HEK293 (cell line): ENCODE measurements at regions not wholly inside any gene's neighbourhood (a gene's known extent, or its start where the extent isn't known, plus 50 kb on each side); places are given as distances from the start of the nearest gene placed in this dataset.

Experiments used
- CTCF ChIA-PET: fragments of 350-600 bp; formaldehyde crosslinking; extraction: SDS; loops from one replicate; lab custom pipeline; 2021; ENCODE audit warnings: antibody characterized with exemption; lab: Yijun Ruan, JAX
- POLR2A ChIA-PET: fragments of 300-600 bp; formaldehyde crosslinking; extraction: SDS; loops from one replicate; lab custom pipeline; 2020; ENCODE audit warnings: antibody characterized with exemption, inconsistent platforms; lab: Yijun Ruan, JAX
- H3K27ac ChIP-seq: fragments of 200-500 bp; sonication (Bioruptor generic); 2 replicates; pipeline ENCODE4 v1.5.1; 2014; ENCODE audit warnings: low read depth, low read length, control low read depth, inconsistent platforms; ENCODE audit errors: extremely low read depth
- H3K36me3 ChIP-seq, 2 experiments: fragments of 200-500 bp in 1 of 2; sonication (Bioruptor generic) in 1 of 2; 1 replicate in 1 of 2; 2 replicates in 1 of 2; pipeline ENCODE4 v1.5.1; 2014 to 2017; ENCODE audit warnings: inconsistent platforms in 2 of 2, low read length in 2 of 2; ENCODE audit not compliant: control insufficient read depth in 2 of 2, insufficient read depth in 1 of 2
- H3K4me1 ChIP-seq: fragments of 200-500 bp; sonication (Bioruptor generic); 2 replicates; pipeline ENCODE4 v1.5.1; 2014; ENCODE audit warnings: mild to moderate bottlenecking, low read length, inconsistent platforms; ENCODE audit not compliant: control insufficient read depth, insufficient read depth
- H3K4me3 ChIP-seq: 2 replicates; pipeline ENCODE4 v1.5.1; 2011; ENCODE audit warnings: low read depth, mild to moderate bottlenecking, control low read depth, low read length, moderate library complexity
- H3K9me3 ChIP-seq: fragments of 200-500 bp; sonication (Bioruptor generic); 2 replicates; pipeline ENCODE4 v1.5.1; 2014; ENCODE audit warnings: low read depth, low read length, inconsistent platforms; ENCODE audit not compliant: control insufficient read depth, insufficient read depth
- EGR2 ChIP-seq: fragments of 450-650 bp; formaldehyde crosslinking; IDR thresholded peaks from 2 replicates; pipeline ENCODE4 v1.5.1; 2016; ENCODE audit warnings: low read depth, missing biosample characterization, missing genetic modification characterization
- KLF10 ChIP-seq: fragments of 450-650 bp; IDR thresholded peaks from 2 replicates; pipeline ENCODE4 v1.5.1; 2018; ENCODE audit warnings: missing biosample characterization, mild to moderate bottlenecking, missing genetic modification characterization
- KLF9 ChIP-seq: fragments of 450-650 bp; formaldehyde crosslinking; IDR thresholded peaks from 2 replicates; pipeline ENCODE4 v1.5.1; 2016; ENCODE audit warnings: missing biosample characterization, missing genetic modification characterization, low read depth
- MEIS1 ChIP-seq: sonication (generic); formaldehyde crosslinking; IDR thresholded peaks from 2 replicates; pipeline ENCODE4 v1.8.1; 2022; ENCODE audit warnings: missing genetic modification reagents, mild to moderate bottlenecking, borderline replicate concordance
- PRDM1 ChIP-seq: fragments of 450-650 bp; formaldehyde crosslinking; IDR thresholded peaks from 2 replicates; pipeline ENCODE4; 2016; ENCODE audit warnings: missing biosample characterization, missing genetic modification characterization
- YY1 ChIP-seq: fragments of 450-650 bp; formaldehyde crosslinking; IDR thresholded peaks from 2 replicates; pipeline ENCODE4 v1.5.1; 2018; ENCODE audit warnings: missing biosample characterization, missing genetic modification characterization
- ZBTB1 ChIP-seq: fragments of 450-650 bp; formaldehyde crosslinking; IDR thresholded peaks from 2 replicates; pipeline ENCODE4 v1.5.1; 2016; ENCODE audit warnings: missing biosample characterization, missing genetic modification characterization
- ZBTB17 ChIP-seq: fragments of 450-650 bp; formaldehyde crosslinking; IDR thresholded peaks from 2 replicates; pipeline ENCODE4 v1.5.1; 2016; ENCODE audit warnings: missing biosample characterization, missing genetic modification characterization
- ZBTB20 ChIP-seq: fragments of 450-650 bp; formaldehyde crosslinking; IDR thresholded peaks from 2 replicates; pipeline ENCODE4 v1.5.1; 2016; ENCODE audit warnings: missing biosample characterization, missing genetic modification characterization
- ZEB2 ChIP-seq: fragments of 450-650 bp; formaldehyde crosslinking; IDR thresholded peaks from 2 replicates; pipeline ENCODE4 v1.5.1; 2016; ENCODE audit warnings: missing biosample characterization, missing genetic modification characterization
- ZFHX2 ChIP-seq: fragments of 450-650 bp; formaldehyde crosslinking; conservative IDR thresholded peaks from 2 replicates; pipeline ENCODE4 v1.5.1; 2016; ENCODE audit warnings: missing biosample characterization, missing genetic modification characterization
- ZNF335 ChIP-seq: fragments of 450-650 bp; formaldehyde crosslinking; conservative IDR thresholded peaks from 2 replicates; pipeline ENCODE4 v1.5.1; 2016; ENCODE audit warnings: missing biosample characterization, missing genetic modification characterization
- ZNF529 ChIP-seq: fragments of 450-650 bp; formaldehyde crosslinking; IDR thresholded peaks from 2 replicates; pipeline ENCODE4 v1.5.1; 2017; ENCODE audit warnings: missing genetic modification characterization, missing biosample characterization; ENCODE audit not compliant: insufficient replicate concordance
- ZNF658 ChIP-seq: fragments of 450-650 bp; formaldehyde crosslinking; IDR thresholded peaks from 2 replicates; pipeline ENCODE4; 2016; ENCODE audit warnings: missing biosample characterization, missing genetic modification characterization
- ZNF791 ChIP-seq: fragments of 450-650 bp; formaldehyde crosslinking; IDR thresholded peaks from 2 replicates; pipeline ENCODE4 v1.5.1; 2016; ENCODE audit warnings: missing biosample characterization, missing genetic modification characterization
- TF ChIP-seq, protein P1 (sequence below): fragments of 450-650 bp; formaldehyde crosslinking; conservative IDR thresholded peaks from 2 replicates; pipeline ENCODE4 v1.5.1; 2016; ENCODE audit warnings: low read depth, missing biosample characterization, missing genetic modification characterization
- TF ChIP-seq, protein P2 (sequence below): fragments of 450-650 bp; formaldehyde crosslinking; IDR thresholded peaks from 2 replicates; pipeline ENCODE4 v1.5.1; 2016; ENCODE audit warnings: missing biosample characterization, missing genetic modification characterization
- TF ChIP-seq, protein P3 (sequence below): fragments of 450-650 bp; formaldehyde crosslinking; IDR thresholded peaks from 2 replicates; pipeline ENCODE4 v1.5.1; 2017; ENCODE audit warnings: missing biosample characterization, missing genetic modification characterization
- TF ChIP-seq, protein P4 (sequence below): fragments of 450-650 bp; IDR thresholded peaks from 2 replicates; pipeline ENCODE4 v1.5.1; 2018; ENCODE audit warnings: missing biosample characterization, missing genetic modification characterization

DNA sequence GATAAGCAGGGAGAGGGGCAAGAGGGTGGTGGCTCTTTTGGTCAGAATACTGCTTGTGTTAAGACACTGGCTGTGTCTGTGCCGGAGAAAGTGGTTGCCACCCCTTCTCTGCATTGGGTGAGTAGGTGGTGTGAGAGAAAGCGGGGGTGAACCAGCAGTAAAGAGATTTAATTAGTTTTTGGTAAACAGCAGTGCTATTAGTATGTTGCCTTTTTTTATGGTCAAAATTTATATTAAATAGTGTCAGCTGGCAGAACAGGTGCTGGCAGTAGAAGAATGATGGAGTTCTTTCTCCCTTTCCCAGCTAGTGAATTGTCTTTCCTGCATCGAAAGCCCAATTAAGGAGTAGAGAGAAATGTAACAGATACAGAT, 181.6 kb downstream of the LARP7 start:
- CTCF ChIA-PET = no interaction called here
- Histone ChIP-seq H3K36me3 (no peaks in the 10 kb centered on the region), H3K27ac (no peak overlapping the region; the same call in 1 of the 2 replicates), H3K4me3 (peak overlapping the region; percentile 45), H3K9me3 (no peaks in the 10 kb centered on the region), H3K4me1 (peaks cover 6% of the 10 kb centered on the region; the same call in 1 of the 2 replicates)
- POLR2A ChIA-PET = no interaction called here
- peak; percentile 39; the same call in 1 of the 2 replicates for TF ChIP-seq EGR2 (tag by site-specific recombination)
- TF ChIP-seq KLF10 (tag by site-specific recombination) = no peak
- no peak for TF ChIP-seq ZBTB1 (tag by site-specific recombination)
- peak; percentile 85 for TF ChIP-seq PRDM1 (tag by site-specific recombination)
- TF ChIP-seq YY1 (tag by site-specific recombination) = no peak
- TF ChIP-seq MEIS1 (CRISPR knock-in tag) = no peak
- TF ChIP-seq ZNF791 = no peak
- TF ChIP-seq ZFHX2 (tag by site-specific recombination) = peak; percentile 61
- TF ChIP-seq ZNF658 (tag by site-specific recombination) = no peak
- TF ChIP-seq ZNF335 = 0 out of 2 replicates have a peak, but pooled peaks have one; percentile 40
- TF ChIP-seq, protein P1, sequence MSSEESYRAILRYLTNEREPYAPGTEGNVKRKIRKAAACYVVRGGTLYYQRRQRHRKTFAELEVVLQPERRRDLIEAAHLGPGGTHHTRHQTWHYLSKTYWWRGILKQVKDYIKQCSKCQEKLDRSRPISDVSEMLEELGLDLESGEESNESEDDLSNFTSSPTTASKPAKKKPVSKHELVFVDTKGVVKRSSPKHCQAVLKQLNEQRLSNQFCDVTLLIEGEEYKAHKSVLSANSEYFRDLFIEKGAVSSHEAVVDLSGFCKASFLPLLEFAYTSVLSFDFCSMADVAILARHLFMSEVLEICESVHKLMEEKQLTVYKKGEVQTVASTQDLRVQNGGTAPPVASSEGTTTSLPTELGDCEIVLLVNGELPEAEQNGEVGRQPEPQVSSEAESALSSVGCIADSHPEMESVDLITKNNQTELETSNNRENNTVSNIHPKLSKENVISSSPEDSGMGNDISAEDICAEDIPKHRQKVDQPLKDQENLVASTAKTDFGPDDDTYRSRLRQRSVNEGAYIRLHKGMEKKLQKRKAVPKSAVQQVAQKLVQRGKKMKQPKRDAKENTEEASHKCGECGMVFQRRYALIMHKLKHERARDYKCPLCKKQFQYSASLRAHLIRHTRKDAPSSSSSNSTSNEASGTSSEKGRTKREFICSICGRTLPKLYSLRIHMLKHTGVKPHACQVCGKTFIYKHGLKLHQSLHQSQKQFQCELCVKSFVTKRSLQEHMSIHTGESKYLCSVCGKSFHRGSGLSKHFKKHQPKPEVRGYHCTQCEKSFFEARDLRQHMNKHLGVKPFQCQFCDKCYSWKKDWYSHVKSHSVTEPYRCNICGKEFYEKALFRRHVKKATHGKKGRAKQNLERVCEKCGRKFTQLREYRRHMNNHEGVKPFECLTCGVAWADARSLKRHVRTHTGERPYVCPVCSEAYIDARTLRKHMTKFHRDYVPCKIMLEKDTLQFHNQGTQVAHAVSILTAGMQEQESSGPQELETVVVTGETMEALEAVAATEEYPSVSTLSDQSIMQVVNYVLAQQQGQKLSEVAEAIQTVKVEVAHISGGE = no peak
- TF ChIP-seq ZEB2 (tag by site-specific recombination) = no peak
- TF ChIP-seq, protein P2, sequence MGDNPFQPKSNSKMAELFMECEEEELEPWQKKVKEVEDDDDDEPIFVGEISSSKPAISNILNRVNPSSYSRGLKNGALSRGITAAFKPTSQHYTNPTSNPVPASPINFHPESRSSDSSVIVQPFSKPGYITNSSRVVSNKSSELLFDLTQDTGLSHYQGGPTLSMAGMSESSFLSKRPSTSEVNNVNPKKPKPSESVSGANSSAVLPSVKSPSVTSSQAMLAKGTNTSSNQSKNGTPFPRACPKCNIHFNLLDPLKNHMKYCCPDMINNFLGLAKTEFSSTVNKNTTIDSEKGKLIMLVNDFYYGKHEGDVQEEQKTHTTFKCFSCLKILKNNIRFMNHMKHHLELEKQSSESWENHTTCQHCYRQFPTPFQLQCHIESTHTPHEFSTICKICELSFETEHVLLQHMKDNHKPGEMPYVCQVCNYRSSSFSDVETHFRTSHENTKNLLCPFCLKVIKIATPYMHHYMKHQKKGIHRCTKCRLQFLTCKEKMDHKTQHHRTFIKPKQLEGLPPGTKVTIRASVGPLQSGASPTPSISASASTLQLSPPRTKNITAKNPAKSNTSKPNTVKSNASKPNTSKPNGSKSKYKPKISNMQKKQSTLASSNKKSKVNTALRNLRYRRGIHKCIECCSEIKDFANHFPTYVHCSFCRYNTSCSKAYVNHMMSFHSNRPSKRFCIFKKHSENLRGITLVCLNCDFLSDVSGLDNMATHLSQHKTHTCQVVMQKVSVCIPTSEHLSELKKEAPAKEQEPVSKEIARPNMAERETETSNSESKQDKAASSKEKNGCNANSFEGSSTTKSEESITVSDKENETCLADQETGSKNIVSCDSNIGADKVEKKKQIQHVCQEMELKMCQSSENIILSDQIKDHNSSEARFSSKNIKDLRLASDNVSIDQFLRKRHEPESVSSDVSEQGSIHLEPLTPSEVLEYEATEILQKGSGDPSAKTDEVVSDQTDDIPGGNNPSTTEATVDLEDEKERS (tag by site-specific recombination) = no peak
- no peak for TF ChIP-seq ZBTB17 (tag by site-specific recombination)
- TF ChIP-seq, protein P3, sequence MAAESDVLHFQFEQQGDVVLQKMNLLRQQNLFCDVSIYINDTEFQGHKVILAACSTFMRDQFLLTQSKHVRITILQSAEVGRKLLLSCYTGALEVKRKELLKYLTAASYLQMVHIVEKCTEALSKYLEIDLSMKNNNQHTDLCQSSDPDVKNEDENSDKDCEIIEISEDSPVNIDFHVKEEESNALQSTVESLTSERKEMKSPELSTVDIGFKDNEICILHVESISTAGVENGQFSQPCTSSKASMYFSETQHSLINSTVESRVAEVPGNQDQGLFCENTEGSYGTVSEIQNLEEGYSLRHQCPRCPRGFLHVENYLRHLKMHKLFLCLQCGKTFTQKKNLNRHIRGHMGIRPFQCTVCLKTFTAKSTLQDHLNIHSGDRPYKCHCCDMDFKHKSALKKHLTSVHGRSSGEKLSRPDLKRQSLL = no peak
- TF ChIP-seq ZNF529 (tag by site-specific recombination) = no peak

DNA sequence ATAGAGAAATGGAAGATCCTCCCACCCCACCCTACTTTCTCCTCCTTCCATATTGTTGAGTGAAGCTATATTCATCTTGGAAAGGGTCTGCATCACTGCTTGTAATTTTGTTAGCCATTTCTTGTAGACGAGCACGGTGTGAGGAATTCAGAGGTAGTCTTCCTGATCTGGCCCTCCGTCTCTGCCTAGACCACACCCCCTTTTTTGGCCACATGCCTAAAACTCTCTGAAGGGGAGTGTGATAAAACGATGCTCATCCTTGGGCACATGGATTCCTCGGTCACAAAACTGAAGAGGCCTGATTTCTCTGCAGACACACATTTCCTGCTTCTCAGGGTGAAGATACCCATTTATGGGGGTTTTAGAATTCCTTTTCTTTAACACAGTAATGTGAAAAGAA, 182.8 kb downstream of the LARP7 start:
- ChIA-PET CTCF (no interaction called here), POLR2A (no interaction called here)
- Histone ChIP-seq H3K9me3 (no peaks in the 10 kb centered on the region), H3K4me1 (peaks cover 6% of the 10 kb centered on the region; the same call in 1 of the 2 replicates), H3K36me3 (no peaks in the 10 kb centered on the region), H3K4me3 (no peak overlapping the region), H3K27ac (no peak overlapping the region)
- TF ChIP-seq, protein P4, sequence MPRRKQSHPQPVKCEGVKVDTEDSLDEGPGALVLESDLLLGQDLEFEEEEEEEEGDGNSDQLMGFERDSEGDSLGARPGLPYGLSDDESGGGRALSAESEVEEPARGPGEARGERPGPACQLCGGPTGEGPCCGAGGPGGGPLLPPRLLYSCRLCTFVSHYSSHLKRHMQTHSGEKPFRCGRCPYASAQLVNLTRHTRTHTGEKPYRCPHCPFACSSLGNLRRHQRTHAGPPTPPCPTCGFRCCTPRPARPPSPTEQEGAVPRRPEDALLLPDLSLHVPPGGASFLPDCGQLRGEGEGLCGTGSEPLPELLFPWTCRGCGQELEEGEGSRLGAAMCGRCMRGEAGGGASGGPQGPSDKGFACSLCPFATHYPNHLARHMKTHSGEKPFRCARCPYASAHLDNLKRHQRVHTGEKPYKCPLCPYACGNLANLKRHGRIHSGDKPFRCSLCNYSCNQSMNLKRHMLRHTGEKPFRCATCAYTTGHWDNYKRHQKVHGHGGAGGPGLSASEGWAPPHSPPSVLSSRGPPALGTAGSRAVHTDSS (tag by site-specific recombination) = no peak
- TF ChIP-seq KLF9 (tag by site-specific recombination) = peak; percentile 72
- peak; percentile 47; the same call in 1 of the 2 replicates for TF ChIP-seq KLF10 (tag by site-specific recombination)
- peak; percentile 51; the same call in 1 of the 2 replicates for TF ChIP-seq ZBTB20
